Thyroid gland (tissue), 4 donors: ENCODE measurements at regions not wholly inside any gene's neighbourhood (a gene's known extent, or its start where the extent isn't known, plus 50 kb on each side); places are given as distances from the start of the nearest gene placed in this dataset.

Experiments used
- POLR2A ChIP-seq, 2 donors: fragments of 450-650 bp; IDR thresholded peaks; one replicate each; pipeline ENCODE4 v1.6.1; 2017; ENCODE audit warnings: antibody characterized with exemption in 2 of 2, mild to moderate bottlenecking in 2 of 2, moderate library complexity in 1 of 2
- TF ChIP-seq, protein P1 (sequence below), 6 experiments: fragments of 200-600 bp in 3 of 6; fragments of 450-650 bp in 3 of 6; sonication (generic) in 3 of 6; IDR thresholded peaks; one replicate each; pipeline ENCODE4 v1.5.1; 2016 to 2019; ENCODE audit warnings: antibody characterized with exemption in 6 of 6, mild to moderate bottlenecking in 2 of 6, inconsistent platforms in 1 of 6, moderate library complexity in 1 of 6

DNA sequence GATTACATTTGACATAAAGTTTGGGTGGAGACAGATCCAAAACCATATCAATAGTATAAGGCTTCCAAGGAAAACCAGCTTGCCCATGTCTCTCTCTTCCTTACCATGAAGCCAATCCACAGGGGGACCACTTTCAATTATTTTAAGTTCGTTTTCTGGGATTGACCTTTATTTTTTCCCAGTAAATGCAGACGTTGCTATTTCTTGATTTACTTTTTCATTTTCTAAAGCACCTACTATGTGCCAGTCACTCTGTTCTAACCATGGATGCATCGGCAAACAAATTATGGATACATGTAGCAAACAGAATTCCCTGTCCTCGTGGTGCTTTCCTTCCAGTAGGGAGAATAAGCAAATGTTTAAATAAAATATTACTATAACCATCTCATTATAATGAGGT, 65.8 kb upstream of the KCNA1 start:
- TF ChIP-seq, protein P1, sequence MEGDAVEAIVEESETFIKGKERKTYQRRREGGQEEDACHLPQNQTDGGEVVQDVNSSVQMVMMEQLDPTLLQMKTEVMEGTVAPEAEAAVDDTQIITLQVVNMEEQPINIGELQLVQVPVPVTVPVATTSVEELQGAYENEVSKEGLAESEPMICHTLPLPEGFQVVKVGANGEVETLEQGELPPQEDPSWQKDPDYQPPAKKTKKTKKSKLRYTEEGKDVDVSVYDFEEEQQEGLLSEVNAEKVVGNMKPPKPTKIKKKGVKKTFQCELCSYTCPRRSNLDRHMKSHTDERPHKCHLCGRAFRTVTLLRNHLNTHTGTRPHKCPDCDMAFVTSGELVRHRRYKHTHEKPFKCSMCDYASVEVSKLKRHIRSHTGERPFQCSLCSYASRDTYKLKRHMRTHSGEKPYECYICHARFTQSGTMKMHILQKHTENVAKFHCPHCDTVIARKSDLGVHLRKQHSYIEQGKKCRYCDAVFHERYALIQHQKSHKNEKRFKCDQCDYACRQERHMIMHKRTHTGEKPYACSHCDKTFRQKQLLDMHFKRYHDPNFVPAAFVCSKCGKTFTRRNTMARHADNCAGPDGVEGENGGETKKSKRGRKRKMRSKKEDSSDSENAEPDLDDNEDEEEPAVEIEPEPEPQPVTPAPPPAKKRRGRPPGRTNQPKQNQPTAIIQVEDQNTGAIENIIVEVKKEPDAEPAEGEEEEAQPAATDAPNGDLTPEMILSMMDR (IDR thresholded peaks at IDR 0.05), result no peak
- no peak for TF ChIP-seq POLR2A (IDR thresholded peaks at IDR 0.05)
